ENCODE measurements at regions not wholly inside any gene's neighbourhood (a gene's known extent, or its start where the extent isn't known, plus 50 kb on each side); places are given as distances from the start of the nearest gene placed in this dataset.

GRCh38 chr1:239507826-239508225 is 121.5 kb downstream of the CHRM3 start:
- no peak for TF ChIP-seq EZH2 (IDR thresholded peaks at IDR 0.05)
- TF ChIP-seq POLR2AphosphoS5 (IDR thresholded peaks at IDR 0.05; ENCODE audit: borderline replicate concordance, low read depth, low read length) = no peak
- no peak for TF ChIP-seq FOXP2 (optimal IDR thresholded peaks at IDR 0.05; ENCODE audit: control extremely low read depth, extremely low read length, insufficient read depth)

Measured in SK-N-MC (cell line).